ENCODE measurements at regions not wholly inside any gene's neighbourhood (a gene's known extent, or its start where the extent isn't known, plus 50 kb on each side); places are given as distances from the start of the nearest gene placed in this dataset.

- Histone ChIP-seq H3K27me3 (ENCODE audit: insufficient read depth, low read length) (no peaks in the 10 kb centered on the region), H3K9ac (ENCODE audit: low read length) (peak overlapping the region; percentile 91), H3K9me2 (ENCODE audit: low read depth, low read length) (no peaks in the 10 kb centered on the region), H3K4me2 (ENCODE audit: low read length) (peak overlapping the region; percentile 84), H3K4me3 (ENCODE audit: low read depth, low read length, poor library complexity, severe bottlenecking) (peak overlapping the region; percentile 54), H3F3A (ENCODE audit: insufficient read depth, low read length) (peaks cover 17% of the 10 kb centered on the region), H3K36me3 (ENCODE audit: insufficient read depth, low read length) (no peaks in the 10 kb centered on the region), H2AFZ (ENCODE audit: low read length) (no peak overlapping the region), H3K27ac (ENCODE audit: low read depth, low read length, poor library complexity, severe bottlenecking) (peak overlapping the region; percentile 99), H4K20me1 (ENCODE audit: insufficient read depth, low read length) (no peaks in the 10 kb centered on the region), H3K4me1 (ENCODE audit: insufficient read depth, low read length, severe bottlenecking) (peaks cover 62% of the 10 kb centered on the region), H3K79me2 (ENCODE audit: insufficient read depth, low read length) (no peaks in the 10 kb centered on the region), H3K9me3 (ENCODE audit: low read length) (no peaks in the 10 kb centered on the region)
- no peak for TF ChIP-seq CTCF (IDR thresholded peaks at IDR 0.05; ENCODE audit: low read length)
- no peak for TF ChIP-seq EZH2 (IDR thresholded peaks at IDR 0.05; ENCODE audit: borderline replicate concordance, low read length)
These were observed 79.2 kb upstream of the RALGPS2 start for GRCh38 chr1:178645808-178646200.

- no peaks in the 10 kb centered on the region for H3K27me3 ChIP-seq (ENCODE audit: insufficient read depth, low read length)
- no peaks in the 10 kb centered on the region for H3K79me2 ChIP-seq (ENCODE audit: insufficient read depth, low read length)
- no peaks in the 10 kb centered on the region for H3K9me2 ChIP-seq (ENCODE audit: low read depth, low read length)
- TF ChIP-seq EZH2 (IDR thresholded peaks at IDR 0.05; ENCODE audit: borderline replicate concordance, low read length) (no peak), CTCF (IDR thresholded peaks at IDR 0.05; ENCODE audit: low read length) (no peak)
- H3K36me3 ChIP-seq (ENCODE audit: insufficient read depth, low read length) = no peaks in the 10 kb centered on the region
- H3K4me2 ChIP-seq (ENCODE audit: low read length) = no peak overlapping the region
- H3F3A ChIP-seq (ENCODE audit: insufficient read depth, low read length) = peaks cover 17% of the 10 kb centered on the region
- no peak overlapping the region for H3K4me3 ChIP-seq (ENCODE audit: low read depth, low read length, poor library complexity, severe bottlenecking)
- H3K9me3 ChIP-seq (ENCODE audit: low read length) = no peaks in the 10 kb centered on the region
- H2AFZ ChIP-seq (ENCODE audit: low read length) = no peak overlapping the region
- H3K9ac ChIP-seq (ENCODE audit: low read length) = no peak overlapping the region; the same call in 1 of the 2 replicates
- H3K4me1 ChIP-seq (ENCODE audit: insufficient read depth, low read length, severe bottlenecking) = peaks cover 65% of the 10 kb centered on the region
- no peaks in the 10 kb centered on the region for H4K20me1 ChIP-seq (ENCODE audit: insufficient read depth, low read length)
- H3K27ac ChIP-seq (ENCODE audit: low read depth, low read length, poor library complexity, severe bottlenecking) = peak overlapping the region; percentile 99
These were observed 78.2 kb upstream of the RALGPS2 start for GRCh38 chr1:178646821-178647220.

- no peak overlapping the region for H3K27ac ChIP-seq (ENCODE audit: low read depth, low read length, poor library complexity, severe bottlenecking)
- H3K9me2 ChIP-seq (ENCODE audit: low read depth, low read length) = no peaks in the 10 kb centered on the region
- H3K4me1 ChIP-seq (ENCODE audit: insufficient read depth, low read length, severe bottlenecking) = peaks cover 65% of the 10 kb centered on the region
- H3K79me2 ChIP-seq (ENCODE audit: insufficient read depth, low read length) = no peaks in the 10 kb centered on the region
- H3F3A ChIP-seq (ENCODE audit: insufficient read depth, low read length) = peaks cover 17% of the 10 kb centered on the region
- H3K36me3 ChIP-seq (ENCODE audit: insufficient read depth, low read length) = no peaks in the 10 kb centered on the region
- H3K4me3 ChIP-seq (ENCODE audit: low read depth, low read length, poor library complexity, severe bottlenecking) = no peak overlapping the region
- no peaks in the 10 kb centered on the region for H4K20me1 ChIP-seq (ENCODE audit: insufficient read depth, low read length)
- H3K27me3 ChIP-seq (ENCODE audit: insufficient read depth, low read length) = no peaks in the 10 kb centered on the region
- no peak overlapping the region for H3K9ac ChIP-seq (ENCODE audit: low read length)
- no peaks in the 10 kb centered on the region for H3K9me3 ChIP-seq (ENCODE audit: low read length)
- TF ChIP-seq EZH2 (IDR thresholded peaks at IDR 0.05; ENCODE audit: borderline replicate concordance, low read length) = no peak
- no peak overlapping the region for H2AFZ ChIP-seq (ENCODE audit: low read length)
- H3K4me2 ChIP-seq (ENCODE audit: low read length) = no peak overlapping the region
These were observed 76.9 kb upstream of the RALGPS2 start for GRCh38 chr1:178648151-178648550.

- TF ChIP-seq EZH2 (IDR thresholded peaks at IDR 0.05; ENCODE audit: borderline replicate concordance, low read length) (no peak), CTCF (IDR thresholded peaks at IDR 0.05; ENCODE audit: low read length) (no peak)
These were observed 75.3 kb upstream of the RALGPS2 start for GRCh38 chr1:178649582-178650350.

More at GRCh38 chr1:178649582-178650350, 75.3 kb upstream of the RALGPS2 start:
- Histone ChIP-seq H3K9ac (ENCODE audit: low read length) (no peak overlapping the region), H3F3A (ENCODE audit: insufficient read depth, low read length) (peaks cover 7% of the 10 kb centered on the region; the same call in 1 of the 2 replicates), H3K4me1 (ENCODE audit: insufficient read depth, low read length, severe bottlenecking) (peaks cover 65% of the 10 kb centered on the region), H3K9me3 (ENCODE audit: low read length) (no peaks in the 10 kb centered on the region), H3K4me2 (ENCODE audit: low read length) (no peak overlapping the region), H3K27ac (ENCODE audit: low read depth, low read length, poor library complexity, severe bottlenecking) (no peak overlapping the region), H3K9me2 (ENCODE audit: low read depth, low read length) (no peaks in the 10 kb centered on the region), H2AFZ (ENCODE audit: low read length) (no peak overlapping the region), H4K20me1 (ENCODE audit: insufficient read depth, low read length) (no peaks in the 10 kb centered on the region), H3K79me2 (ENCODE audit: insufficient read depth, low read length) (no peaks in the 10 kb centered on the region), H3K36me3 (ENCODE audit: insufficient read depth, low read length) (no peaks in the 10 kb centered on the region), H3K4me3 (ENCODE audit: low read depth, low read length, poor library complexity, severe bottlenecking) (no peak overlapping the region), H3K27me3 (ENCODE audit: insufficient read depth, low read length) (no peaks in the 10 kb centered on the region)
